HG03378 (cell line): ENCODE measurements at regions not wholly inside any gene's neighbourhood (a gene's known extent, or its start where the extent isn't known, plus 50 kb on each side); places are given as distances from the start of the nearest gene placed in this dataset.

Experiments
- ATAC-seq: cut with Tn5 transposase; IDR thresholded peaks from one replicate; pipeline ENCODE4 v1.9.1; 2021; ENCODE audit warnings: mild to moderate bottlenecking, moderate library complexity; ENCODE audit not compliant: unreplicated experiment

DNA sequence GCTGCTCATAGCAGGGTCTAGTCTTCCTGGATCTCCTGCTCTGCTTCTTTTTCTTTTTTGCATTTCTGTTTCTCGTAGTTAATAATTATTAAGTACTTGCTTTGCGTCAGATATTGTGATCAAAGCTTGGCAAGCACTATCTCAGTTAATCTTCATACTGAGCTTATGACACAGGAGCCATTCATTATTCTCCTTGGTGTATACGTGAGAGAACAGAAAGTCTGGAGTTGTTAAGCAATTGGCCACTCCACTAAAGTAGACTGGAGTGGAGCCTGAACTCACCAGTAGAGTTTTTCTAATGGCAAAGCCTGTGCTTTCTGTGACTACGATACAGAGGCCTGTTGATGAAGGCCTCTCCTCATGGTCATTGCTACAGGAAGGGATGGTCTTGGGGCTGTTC, 285.9 kb downstream of the RFC3 start:
- ATAC-seq = no peak

DNA sequence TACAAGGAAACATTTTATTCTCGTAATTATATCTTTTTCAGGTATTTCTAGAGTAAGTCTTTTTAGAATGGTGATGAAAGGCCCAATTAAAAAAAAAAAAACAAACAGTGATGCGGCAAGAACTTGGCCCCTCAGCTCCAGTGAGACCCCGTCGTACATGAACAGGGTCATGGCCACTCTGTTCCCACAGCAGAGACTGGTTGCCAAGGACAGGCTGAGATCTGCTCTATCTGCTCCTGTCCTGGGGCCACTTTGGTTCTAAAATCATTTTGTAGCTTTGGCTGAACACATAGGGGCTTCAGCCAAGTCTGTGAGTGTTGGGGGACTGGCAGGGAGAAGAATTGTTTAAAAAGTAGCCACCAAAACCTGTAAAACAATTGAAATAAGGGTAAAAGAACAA, 286.9 kb downstream of the RFC3 start:
- ATAC-seq = no peak

DNA sequence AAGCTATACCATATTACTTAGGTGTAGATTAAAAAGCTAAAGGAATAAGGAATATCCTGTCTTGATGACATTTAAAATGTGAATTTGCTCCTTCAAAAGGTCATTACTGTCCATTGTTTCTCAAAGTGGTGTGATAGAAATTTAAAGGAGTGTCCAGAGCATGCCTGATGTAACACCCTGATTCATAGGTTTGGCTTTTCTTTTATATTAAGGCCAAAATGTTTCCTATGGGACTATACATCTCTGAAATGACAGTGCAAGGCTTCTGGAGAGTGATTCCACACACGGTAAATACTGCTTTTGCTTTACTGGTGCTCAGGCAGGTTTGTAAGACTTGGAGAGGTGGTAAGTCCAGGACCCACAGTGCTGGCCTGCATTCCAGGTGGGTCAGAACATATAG, 289.9 kb downstream of the RFC3 start:
- ATAC-seq = no peak

DNA sequence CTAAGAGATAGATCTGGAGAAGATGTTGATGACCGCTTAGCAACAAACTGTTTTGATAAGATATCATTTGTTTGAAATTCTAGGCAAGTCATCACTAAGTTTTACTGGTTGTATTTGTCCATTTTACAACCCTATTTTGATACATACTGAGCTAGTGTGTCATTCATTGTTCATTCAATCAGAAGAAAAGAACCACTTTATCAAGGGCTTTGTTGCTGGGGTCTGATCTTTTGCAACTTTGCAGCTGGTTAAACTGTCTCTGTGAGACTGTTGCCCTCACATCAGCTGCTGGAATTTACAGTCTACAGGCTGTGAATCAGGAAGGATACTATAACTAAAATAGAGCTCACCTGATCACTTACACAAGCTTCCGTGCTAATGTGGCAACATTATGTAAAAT, 290.5 kb downstream of the RFC3 start:
- no peak for ATAC-seq

DNA sequence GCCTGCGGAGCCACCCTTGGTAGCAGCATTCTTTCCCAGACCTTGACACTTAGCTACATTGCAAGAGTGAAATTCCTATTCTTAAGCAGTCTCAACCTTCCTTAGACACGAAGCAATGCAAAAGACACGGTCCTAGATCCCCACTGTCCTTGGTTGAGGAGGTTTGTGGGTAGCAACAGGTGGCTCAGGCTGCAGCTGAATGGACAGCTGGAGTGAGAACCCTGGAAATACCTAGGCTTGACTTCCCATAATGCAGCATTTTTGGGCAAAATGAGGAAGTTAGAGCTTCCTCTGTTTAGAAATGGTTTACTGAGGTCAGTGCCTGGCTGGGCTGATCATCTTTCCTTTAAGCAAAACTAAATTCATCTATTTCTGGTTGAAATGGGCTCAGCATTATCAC, 296.6 kb downstream of the RFC3 start:
- no peak for ATAC-seq

DNA sequence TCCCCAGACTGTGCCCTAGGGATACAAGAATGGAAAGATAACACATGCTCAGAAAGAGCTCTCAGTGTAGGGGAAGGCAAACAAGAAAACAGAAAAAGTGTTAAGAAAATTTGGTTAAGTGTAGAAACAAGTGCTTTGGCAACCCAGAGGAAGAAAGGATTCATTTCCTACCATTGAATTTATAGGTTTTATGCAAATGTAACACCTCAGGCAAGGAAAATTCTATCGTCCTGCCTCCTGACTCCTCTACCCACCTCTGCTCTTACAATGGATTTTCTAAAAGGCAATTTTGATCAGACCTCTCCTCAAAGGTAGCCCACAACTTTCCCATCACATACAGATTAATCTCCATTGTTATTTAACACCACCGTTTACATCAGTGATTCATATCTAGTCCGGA, 298.7 kb downstream of the RFC3 start:
- no peak for ATAC-seq

DNA sequence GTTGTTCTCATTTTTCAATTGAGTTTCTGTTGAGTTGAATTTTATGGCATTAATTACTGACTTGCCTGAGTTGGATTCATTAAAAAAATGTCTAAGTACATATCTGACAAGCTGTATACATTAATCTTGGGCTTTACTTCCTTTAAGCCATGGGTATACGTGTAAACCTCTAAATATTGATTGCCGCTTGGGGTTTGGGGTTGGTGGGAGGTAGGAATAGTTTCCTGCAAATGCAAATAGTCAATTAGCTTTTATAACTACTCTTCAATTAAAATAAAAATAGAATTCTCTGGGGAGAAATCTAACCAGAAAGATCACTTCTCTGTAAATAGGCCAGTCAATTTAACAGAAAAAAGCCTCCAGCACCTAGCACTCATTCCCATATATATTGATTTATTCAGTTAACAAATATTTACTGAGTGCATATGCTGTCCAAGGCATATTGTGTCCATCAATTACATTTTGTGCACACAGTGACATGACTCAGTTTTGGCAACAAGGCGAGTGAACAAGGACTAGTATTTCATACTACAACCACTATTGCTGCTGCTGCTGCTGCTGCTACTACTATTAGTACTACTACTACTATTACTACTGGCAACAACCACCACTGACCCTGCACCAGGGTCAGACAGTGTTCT, 306.8 kb downstream of the RFC3 start:
- ATAC-seq = no peak

DNA sequence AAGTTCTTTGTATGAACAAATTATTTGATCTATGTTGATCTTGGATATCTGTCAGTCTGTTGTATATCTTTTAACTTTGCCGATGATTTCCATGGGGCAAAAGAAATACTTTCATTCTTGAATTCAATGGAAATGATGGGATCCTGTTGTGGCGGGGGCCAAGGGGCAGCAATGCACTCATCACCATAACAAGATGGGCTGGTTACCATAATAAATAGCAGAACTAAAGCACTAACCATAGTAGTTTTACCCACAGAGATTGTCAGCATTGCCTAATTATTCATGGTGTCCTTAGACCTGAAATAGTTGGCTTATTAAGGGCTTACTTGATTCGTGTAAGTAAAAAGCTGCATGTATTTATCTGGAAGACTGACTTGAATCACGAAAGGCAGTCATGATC, 309.6 kb downstream of the RFC3 start:
- no peak for ATAC-seq

DNA sequence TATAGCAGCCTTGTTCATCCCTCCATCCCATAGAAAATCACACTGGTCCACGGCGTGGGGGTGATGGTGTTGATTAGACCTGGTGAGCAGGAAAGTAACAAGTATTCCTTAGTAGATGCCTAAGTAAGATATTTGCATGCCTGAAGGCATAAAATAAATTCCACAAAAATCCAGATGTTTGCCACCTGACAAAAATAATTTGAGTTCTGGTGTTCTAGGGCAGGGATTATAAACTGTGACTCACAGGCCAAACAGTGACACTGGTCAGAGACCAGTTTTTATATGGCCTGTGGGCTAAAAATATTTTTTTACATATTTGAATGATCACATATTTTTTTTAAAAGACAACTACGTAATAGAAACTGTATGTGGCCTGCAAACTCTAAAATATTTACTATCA, 310.7 kb downstream of the RFC3 start:
- ATAC-seq = no peak

DNA sequence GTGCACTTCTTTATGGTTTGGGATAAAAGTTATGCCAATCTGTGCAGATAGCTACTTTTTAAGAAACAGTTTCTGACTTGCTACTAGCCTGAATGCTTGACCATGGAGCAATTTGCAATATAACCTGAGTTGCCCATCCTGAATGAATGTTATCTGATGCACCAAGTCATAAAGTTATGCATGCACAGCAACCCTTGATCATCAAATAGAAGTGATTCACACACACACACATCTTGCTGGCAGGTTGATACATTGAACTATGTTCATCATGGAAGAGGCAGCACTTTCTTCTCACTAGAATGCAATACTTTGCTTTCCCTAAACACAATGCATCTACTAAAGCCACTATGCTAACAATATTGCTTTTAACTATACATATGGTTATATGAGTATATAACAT, 311.5 kb downstream of the RFC3 start:
- no peak for ATAC-seq

DNA sequence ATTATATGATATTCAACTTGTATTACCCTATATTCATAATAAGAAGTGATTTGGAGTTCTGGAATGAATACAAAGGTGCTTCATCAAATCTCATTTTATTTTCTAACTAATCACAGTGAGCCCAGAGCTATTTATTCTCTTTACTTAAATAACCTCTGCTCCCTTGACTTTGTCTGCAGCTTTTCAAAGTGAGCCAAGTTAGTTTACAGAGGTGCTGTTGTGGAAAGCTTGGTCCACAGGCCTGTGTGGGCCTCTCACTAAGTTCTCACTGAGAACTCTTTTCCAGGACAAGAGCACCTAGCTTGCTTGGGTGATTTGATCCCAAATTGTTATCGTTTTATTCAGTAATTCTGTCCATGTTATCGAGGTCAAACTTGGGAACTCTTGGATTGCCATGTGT, 319.3 kb downstream of the RFC3 start:
- ATAC-seq = no peak

DNA sequence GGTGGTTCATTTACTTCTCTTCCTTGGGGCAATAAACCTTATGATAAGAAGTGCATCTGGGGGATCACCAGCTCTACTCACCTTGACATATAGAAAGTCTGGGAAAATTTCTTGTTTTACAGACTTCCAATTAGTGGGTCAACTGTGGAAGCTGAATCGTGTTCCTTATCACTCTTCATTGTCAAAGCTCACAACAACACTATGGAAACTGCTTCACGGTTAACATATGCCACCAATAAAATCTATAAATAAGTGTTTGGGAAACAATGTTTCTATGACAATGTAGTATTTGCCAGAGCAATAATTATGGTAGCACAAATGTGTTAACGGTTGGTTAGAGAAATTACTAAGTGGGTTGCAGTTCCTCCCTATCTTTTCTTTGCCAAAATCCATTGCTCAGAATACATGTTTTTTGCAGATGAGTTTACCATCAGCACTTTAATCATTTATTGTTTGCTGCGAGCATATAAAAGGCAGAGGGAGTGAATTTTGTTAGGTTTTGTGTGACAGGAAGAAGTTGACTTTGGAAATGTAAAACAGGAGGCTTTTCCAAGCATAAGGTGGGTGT, 321.8 kb downstream of the RFC3 start:
- ATAC-seq = no peak

DNA sequence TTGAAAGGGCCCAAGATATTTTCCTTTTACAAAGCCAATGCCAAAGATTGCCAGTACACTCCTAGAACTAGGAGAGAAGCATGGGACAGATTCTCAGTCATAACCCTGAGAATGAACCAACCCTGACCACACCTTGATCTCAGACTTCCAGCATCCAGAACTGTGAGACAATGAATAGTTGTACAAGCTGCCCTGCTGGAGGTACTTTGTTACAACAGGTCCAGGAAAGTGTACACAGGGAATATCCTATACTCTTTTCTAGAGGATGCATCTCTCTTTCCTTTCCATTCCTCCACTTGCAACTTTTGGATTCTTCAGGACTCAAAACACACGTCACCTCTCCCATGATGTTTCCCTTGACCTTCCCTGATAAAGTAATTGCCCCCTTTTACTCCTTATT, 325.7 kb downstream of the RFC3 start:
- ATAC-seq = no peak

DNA sequence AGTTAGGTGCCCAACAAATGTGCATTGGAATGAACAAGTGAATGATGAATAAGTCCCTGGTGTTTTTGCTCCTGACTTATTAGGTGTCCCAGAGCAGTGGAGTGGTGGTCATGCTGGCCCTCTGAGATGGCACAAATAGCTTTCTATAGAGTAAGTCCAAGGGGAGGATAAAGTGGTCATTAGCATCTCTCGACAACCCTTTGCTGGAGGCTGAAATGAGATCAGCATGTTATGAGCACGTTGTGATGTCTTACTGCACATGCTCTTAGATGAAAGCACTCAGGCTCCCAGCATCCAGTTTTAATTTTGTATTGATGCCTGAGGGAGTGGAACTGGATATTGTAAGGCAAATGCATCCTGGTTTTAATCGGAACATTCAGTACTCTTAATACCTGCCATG, 326.2 kb downstream of the RFC3 start:
- no peak for ATAC-seq

DNA sequence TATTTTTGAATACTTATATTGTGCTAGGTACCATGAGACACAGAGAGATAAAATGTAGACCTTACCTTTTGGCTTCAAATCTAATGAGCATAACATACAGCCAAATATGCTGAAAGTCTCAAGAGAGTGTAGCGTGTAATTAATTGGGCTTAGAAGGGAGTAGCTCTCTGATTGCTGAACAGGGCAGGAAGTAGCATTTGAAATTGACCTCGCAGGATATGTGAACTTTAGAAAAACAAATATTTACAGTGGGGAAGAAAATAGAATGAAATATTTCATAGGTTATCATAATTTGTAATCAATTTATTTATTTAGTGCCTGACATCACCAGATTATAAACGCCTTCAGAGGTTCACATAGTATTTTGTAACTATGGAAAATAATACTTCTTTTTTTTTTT, 327.1 kb downstream of the RFC3 start:
- no peak for ATAC-seq

DNA sequence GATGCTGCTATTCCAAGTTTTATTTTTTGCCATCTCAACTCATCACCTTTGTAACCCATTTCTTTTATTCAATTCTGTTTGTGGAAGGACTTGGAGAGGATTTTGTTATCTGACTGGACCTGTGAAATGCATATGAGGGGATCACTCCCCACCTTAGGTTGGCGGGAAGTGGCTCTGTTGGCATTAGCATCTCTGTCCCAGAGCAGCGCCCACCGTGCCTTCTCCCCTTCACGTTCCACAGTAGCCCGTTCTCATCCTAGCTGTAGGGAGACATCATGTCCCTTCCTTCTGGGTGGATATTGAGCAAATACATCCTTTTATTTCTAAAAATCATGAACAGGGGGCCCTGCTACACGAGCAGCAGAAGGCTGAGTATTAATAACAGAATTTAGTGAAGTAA, 330.4 kb downstream of the RFC3 start:
- ATAC-seq = no peak

DNA sequence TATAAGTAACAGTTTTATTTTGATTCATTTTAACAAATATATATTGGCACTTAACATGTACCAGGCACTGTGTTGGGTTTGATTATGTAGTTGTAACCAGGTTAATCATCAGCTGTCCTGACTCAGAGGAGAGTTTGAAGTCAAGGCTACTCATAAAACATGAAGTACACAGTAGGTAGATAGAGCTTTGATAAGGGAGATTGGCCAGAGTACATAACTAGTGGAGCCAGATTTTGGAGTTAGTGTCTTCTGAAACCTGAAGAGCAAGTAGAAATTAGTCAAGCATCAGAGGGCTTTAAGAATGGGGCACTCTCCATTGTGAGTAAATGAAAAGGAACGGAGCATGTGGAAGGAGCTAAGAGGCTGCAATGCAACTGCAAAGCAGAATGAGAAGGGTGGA, 333.9 kb downstream of the RFC3 start:
- ATAC-seq = no peak

DNA sequence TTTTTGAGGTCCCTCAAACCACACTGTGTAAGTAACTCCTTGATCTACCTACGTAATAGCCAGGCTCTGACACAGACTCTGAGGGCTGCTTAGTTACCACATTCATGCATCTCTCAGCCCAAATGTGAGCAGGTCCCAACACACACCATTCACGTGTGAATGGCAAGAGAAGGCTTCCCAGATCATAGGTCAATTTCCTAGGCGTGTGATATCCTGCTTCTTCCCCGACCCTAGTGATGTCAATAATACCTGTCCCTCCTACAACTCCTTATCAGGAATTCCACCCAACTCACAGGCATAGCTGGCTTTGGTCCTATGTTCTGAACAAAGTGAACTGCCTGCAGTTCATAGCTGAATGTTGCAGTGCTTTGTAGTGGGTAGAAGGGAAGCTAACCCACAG, 334.5 kb downstream of the RFC3 start:
- no peak for ATAC-seq

DNA sequence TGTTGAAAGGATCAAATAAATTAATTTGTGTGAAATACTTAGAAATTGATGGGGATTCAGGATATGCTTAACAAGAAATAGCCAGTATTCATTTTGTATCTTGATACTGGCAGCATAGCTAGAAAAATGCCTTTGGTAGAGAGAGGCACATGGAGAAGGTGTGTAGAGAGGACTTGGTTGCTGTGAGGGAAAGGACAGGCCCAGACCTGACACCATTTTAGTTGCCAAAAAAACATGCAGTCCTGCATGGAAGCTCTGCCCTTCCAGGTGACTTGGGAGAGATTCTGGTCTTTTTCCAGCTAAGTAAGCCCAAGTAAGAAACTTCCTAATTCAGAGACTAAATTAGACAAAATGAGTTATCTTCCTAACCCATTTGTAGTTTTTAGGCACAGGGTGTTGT, 335.0 kb downstream of the RFC3 start:
- no peak for ATAC-seq

DNA sequence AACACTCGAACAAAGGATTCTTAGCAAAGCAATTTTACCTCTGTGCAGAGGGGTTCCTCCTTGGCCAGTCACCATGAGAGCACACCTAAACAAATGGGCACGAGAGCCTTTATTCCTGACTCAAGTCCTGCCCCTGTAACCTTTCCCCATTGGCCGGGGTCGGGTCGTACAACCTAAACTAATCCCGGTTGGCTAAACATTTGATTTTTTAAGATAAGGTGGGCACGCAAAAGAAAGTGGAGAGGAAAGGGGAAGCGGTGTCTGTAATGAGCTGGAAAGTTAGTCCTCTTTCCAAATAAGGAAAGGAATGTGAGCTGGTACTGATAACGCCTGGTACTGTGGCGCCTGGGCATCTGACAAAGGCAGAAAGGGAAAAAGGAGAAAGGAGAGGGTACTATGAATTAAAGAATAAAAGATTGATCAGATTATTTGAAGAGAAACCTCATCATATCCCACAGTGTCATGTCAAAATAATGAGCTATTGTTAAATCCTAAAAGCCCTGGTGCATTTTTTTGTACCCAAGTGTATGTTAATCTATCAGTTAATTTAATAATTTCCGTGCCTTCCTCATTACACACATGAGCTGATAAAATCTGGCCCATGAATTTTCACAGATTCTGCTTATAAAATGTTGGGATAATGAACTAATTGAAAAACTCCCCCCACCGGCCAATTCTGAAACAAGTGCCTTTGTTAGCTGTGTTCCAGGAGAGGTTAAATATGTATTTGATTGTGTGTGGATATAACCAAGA, 335.7 kb downstream of the RFC3 start:
- no peak for ATAC-seq

DNA sequence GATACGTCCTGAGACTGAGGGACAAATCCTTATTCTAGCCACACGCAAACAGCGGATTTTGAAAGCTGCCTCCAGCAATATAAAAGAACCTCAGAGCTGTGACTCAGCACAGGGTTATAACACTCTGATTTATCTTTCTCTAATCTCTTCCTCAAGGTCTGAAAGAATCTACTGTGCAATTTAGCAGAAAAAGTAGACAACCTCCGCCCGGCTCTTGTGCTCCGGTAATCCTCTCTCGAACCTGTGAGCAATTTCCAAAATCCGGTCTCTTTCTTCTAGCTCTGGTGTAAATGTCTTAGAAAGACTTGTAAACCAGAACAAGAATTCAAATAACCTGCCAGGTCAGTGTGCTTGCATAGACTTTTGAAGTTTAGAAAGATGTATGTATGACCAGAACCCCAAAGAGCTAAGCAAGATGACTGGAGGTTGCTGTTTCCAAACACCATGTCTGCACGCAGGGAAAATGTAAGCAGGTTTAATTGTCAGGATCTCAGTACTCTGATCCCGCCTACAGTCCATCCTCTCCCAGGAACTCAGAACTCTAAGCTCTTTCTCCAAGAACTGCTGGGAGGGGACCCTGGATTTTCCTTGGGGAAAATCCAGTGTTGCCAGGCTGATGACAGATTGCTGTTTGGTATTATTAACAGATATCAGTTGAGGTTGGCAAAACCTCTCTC, 338.1 kb downstream of the RFC3 start:
- ATAC-seq = no peak

DNA sequence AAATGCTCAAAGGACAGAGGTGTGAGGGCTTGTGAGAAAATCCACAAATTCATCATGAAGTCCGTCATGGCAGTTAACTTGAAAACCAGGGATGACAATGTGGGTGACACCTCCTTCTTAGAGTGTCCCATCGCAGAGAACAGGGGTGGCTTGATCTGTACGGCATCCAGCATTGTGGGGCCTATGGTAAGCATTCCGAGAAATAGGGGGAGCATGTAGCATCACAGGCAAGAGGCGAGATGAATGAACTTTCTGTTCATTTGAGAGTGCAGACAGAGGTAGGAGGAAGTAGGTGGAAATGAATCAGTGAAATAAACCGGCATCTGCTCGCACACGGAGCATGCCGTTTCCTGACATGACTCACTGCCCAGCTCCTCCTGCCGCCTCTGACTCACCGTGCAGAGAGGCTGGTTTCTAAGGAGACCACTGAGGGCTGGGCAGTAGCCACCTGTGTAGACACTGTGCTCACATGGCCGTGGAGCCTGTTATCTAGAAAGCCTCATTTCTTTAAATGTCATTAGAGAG, 339.0 kb downstream of the RFC3 start:
- ATAC-seq = peak; percentile 100
